Neural crest cell (in vitro differentiated cells): ENCODE measurements at regions not wholly inside any gene's neighbourhood (a gene's known extent, or its start where the extent isn't known, plus 50 kb on each side); places are given as distances from the start of the nearest gene placed in this dataset.
"Not testable (repeated sequence)": the region's sequence is repeated elsewhere in the genome, so short reads cannot be mapped to it uniquely, and the experiment has no call there.

ENCODE experiments used
- DNase-seq: peaks from one replicate; pipeline ENCODE4 v3.0.0; 2021; ENCODE audit warnings: low read depth, mixed read lengths, low spot score
- H3K27ac Mint-ChIP-seq: one replicate; pipeline ENCODE4 v1.8.0; 2021; ENCODE audit warnings: mild to moderate bottlenecking, mixed read lengths; ENCODE audit not compliant: unreplicated experiment
- H3K27me3 Mint-ChIP-seq: 2 replicates; pipeline ENCODE4 v1.8.0; 2021; ENCODE audit warnings: low read depth, mild to moderate bottlenecking, mixed read lengths
- H3K36me3 Mint-ChIP-seq: 2 replicates; pipeline ENCODE4 v1.8.0; 2021; ENCODE audit warnings: low read depth, mild to moderate bottlenecking, mixed read lengths
- H3K4me1 Mint-ChIP-seq: 2 replicates; pipeline ENCODE4 v1.8.0; 2021; ENCODE audit warnings: mixed read lengths
- H3K4me3 Mint-ChIP-seq: one replicate; pipeline ENCODE4 v1.8.0; 2021; ENCODE audit warnings: mild to moderate bottlenecking, mixed read lengths
- H3K9me3 Mint-ChIP-seq: 2 replicates; pipeline ENCODE4 v1.8.0; 2021; ENCODE audit warnings: mixed read lengths
- CTCF ChIP-seq: fragments of 200-600 bp; sonication (generic); conservative IDR thresholded peaks from 2 replicates; pipeline ENCODE4 v1.5.0; 2021; ENCODE audit warnings: antibody characterized with exemption, mild to moderate bottlenecking

- peaks cover 65% of the 10 kb centered on the region for H3K27me3 Mint-ChIP-seq
- H3K36me3 Mint-ChIP-seq = no peaks in the 10 kb centered on the region
- no peak for TF ChIP-seq CTCF
- no peak overlapping the region for H3K27ac Mint-ChIP-seq
- no peaks in the 10 kb centered on the region for H3K9me3 Mint-ChIP-seq
- peaks cover 6% of the 10 kb centered on the region for H3K4me1 Mint-ChIP-seq
- H3K4me3 Mint-ChIP-seq = no peak overlapping the region
- no peak for DNase-seq
These were observed 83.0 kb downstream of the GADD45G start for GRCh38 chr9:89687848-89688247.

- not testable (repeated sequence) for H3K4me1 Mint-ChIP-seq, H3K9me3 Mint-ChIP-seq, H3K4me3 Mint-ChIP-seq, H3K27ac Mint-ChIP-seq, DNase-seq, H3K36me3 Mint-ChIP-seq
- H3K27me3 Mint-ChIP-seq = peaks cover 68% of the 10 kb centered on the region
These were observed 84.5 kb downstream of the GADD45G start for GRCh38 chr9:89689321-89689720.

- Mint-ChIP-seq H3K27me3 (peaks cover 69% of the 10 kb centered on the region), H3K36me3 (no peaks in the 10 kb centered on the region), H3K4me1 (peaks cover 15% of the 10 kb centered on the region), H3K4me3 (no peak overlapping the region), H3K9me3 (no peaks in the 10 kb centered on the region), H3K27ac (no peak overlapping the region)
- no peak for DNase-seq
- no peak for TF ChIP-seq CTCF
These were observed 85.6 kb downstream of the GADD45G start for GRCh38 chr9:89690334-89690912.

- Mint-ChIP-seq H3K27me3 (peaks cover 53% of the 10 kb centered on the region), H3K36me3 (no peaks in the 10 kb centered on the region), H3K4me3 (peak overlapping the region; percentile 11), H3K9me3 (no peaks in the 10 kb centered on the region), H3K27ac (no peak overlapping the region), H3K4me1 (peaks cover 15% of the 10 kb centered on the region)
- no peak for TF ChIP-seq CTCF
- no peak for DNase-seq
These were observed 90.7 kb downstream of the GADD45G start for GRCh38 chr9:89695441-89695891.

GRCh38 chr9:89695979-89696378, 91.2 kb downstream of the GADD45G start:
- H3K4me3 Mint-ChIP-seq = peak overlapping the region; percentile 11
- H3K4me1 Mint-ChIP-seq = peaks cover 15% of the 10 kb centered on the region
- H3K27ac Mint-ChIP-seq, DNase-seq, H3K9me3 Mint-ChIP-seq, H3K36me3 Mint-ChIP-seq: not testable (repeated sequence)
- peaks cover 53% of the 10 kb centered on the region for H3K27me3 Mint-ChIP-seq

- Mint-ChIP-seq H3K4me3 (no peak overlapping the region), H3K9me3 (no peaks in the 10 kb centered on the region), H3K4me1 (peaks cover 16% of the 10 kb centered on the region), H3K27ac (no peak overlapping the region), H3K27me3 (peaks cover 48% of the 10 kb centered on the region), H3K36me3 (no peaks in the 10 kb centered on the region)
- no peak for DNase-seq
- no peak for TF ChIP-seq CTCF
These were observed 92.0 kb downstream of the GADD45G start for GRCh38 chr9:89696780-89697179.
